MM.1S (cell line): ENCODE measurements at regions not wholly inside any gene's neighbourhood (a gene's known extent, or its start where the extent isn't known, plus 50 kb on each side); places are given as distances from the start of the nearest gene placed in this dataset.
A peak's percentile ranks its signal among the peaks of the same experiment; 100 is the strongest.

ENCODE experiments used
- DNase-seq: peaks from one replicate; pipeline ENCODE4 v3.0.0-alpha.2; 2015
- H2AFZ ChIP-seq: fragments of 300-600 bp; sonication (generic); 2 replicates; pipeline ENCODE4 v1.6.0; 2016; ENCODE audit warnings: antibody characterized with exemption, low read length
- H3F3A ChIP-seq: fragments of 300-600 bp; sonication (generic); 2 replicates; pipeline ENCODE4 v1.6.1; 2016; ENCODE audit warnings: mild to moderate bottlenecking, antibody characterized with exemption, low read length, moderate library complexity, mixed read lengths; ENCODE audit not compliant: insufficient read depth
- H3K27ac ChIP-seq: fragments of 300-600 bp; sonication (generic); 2 replicates; pipeline ENCODE4 v1.5.1; 2016; ENCODE audit warnings: mild to moderate bottlenecking, low read length
- H3K27me3 ChIP-seq: fragments of 300-600 bp; sonication (generic); replicated peaks from 2 replicates; pipeline ENCODE4 v1.6.0; 2016; ENCODE audit warnings: low read length; ENCODE audit not compliant: insufficient read depth
- H3K36me3 ChIP-seq: fragments of 300-600 bp; sonication (generic); replicated peaks from 2 replicates; pipeline ENCODE4 v1.6.1; 2016; ENCODE audit warnings: mild to moderate bottlenecking, low read length, mixed read lengths; ENCODE audit not compliant: insufficient read depth
- H3K4me1 ChIP-seq: fragments of 300-600 bp; sonication (generic); 2 replicates; pipeline ENCODE4 v1.6.1; 2016; ENCODE audit warnings: low read length, mixed read lengths
- H3K4me2 ChIP-seq: fragments of 300-600 bp; sonication (generic); 2 replicates; pipeline ENCODE4 v1.6.0; 2016; ENCODE audit warnings: low read depth, low read length
- H3K4me3 ChIP-seq: fragments of 300-600 bp; sonication (generic); 2 replicates; pipeline ENCODE4 v1.5.1; 2016; ENCODE audit warnings: low read length, mixed read lengths
- H3K79me2 ChIP-seq: fragments of 300-600 bp; sonication (generic); 2 replicates; pipeline ENCODE4 v1.6.1; 2016; ENCODE audit warnings: mixed run types, low read length, mixed read lengths
- H3K9ac ChIP-seq: fragments of 300-600 bp; sonication (generic); 2 replicates; pipeline ENCODE4 v1.6.1; 2016; ENCODE audit warnings: low read length, mixed read lengths
- H3K9me2 ChIP-seq: fragments of 300-600 bp; sonication (generic); replicated peaks from 2 replicates; pipeline ENCODE4 v1.6.1; 2016; ENCODE audit warnings: mild to moderate bottlenecking, low read length, mixed read lengths; ENCODE audit not compliant: insufficient read depth
- H3K9me3 ChIP-seq: fragments of 300-600 bp; sonication (generic); replicated peaks from 2 replicates; pipeline ENCODE4 v1.6.1; 2016; ENCODE audit warnings: mild to moderate bottlenecking, low read length, mixed read lengths; ENCODE audit not compliant: insufficient read depth
- H4K20me1 ChIP-seq: fragments of 300-600 bp; sonication (generic); 2 replicates; pipeline ENCODE4 v1.6.1; 2016; ENCODE audit warnings: mild to moderate bottlenecking, low read length, moderate library complexity, mixed read lengths; ENCODE audit not compliant: insufficient read depth
- CTCF ChIP-seq: fragments of 300-600 bp; sonication (generic); IDR thresholded peaks from 2 replicates; pipeline ENCODE4 v1.5.1; 2016; ENCODE audit warnings: antibody characterized with exemption, low read length, mixed read lengths
- EZH2 ChIP-seq: fragments of 300-600 bp; sonication (generic); optimal IDR thresholded peaks from 2 replicates; pipeline ENCODE3; 2017; ENCODE audit warnings: low read depth, mild to moderate bottlenecking, antibody characterized with exemption, low read length, mixed read lengths
- EZH2phosphoT487 ChIP-seq: fragments of 300-600 bp; sonication (generic); IDR thresholded peaks from 2 replicates; pipeline ENCODE4 v1.6.1; 2018; ENCODE audit warnings: antibody characterized with exemption, low read length

- Histone ChIP-seq H3K27me3 (no peaks in the 10 kb centered on the region), H3K9me3 (no peaks in the 10 kb centered on the region; the same call in 1 of the 2 replicates), H3K27ac (peak overlapping the region; percentile 44; the same call in 1 of the 2 replicates), H3K4me2 (peak overlapping the region; percentile 41), H2AFZ (peak overlapping the region; percentile 4), H3K4me3 (peak overlapping the region; percentile 2; the same call in 1 of the 2 replicates), H3K79me2 (no peaks in the 10 kb centered on the region), H3K4me1 (peaks cover 6% of the 10 kb centered on the region; the same call in 1 of the 2 replicates), H3K9me2 (no peaks in the 10 kb centered on the region), H3K9ac (peak overlapping the region; percentile 11; the same call in 1 of the 2 replicates), H3K36me3 (no peaks in the 10 kb centered on the region), H3F3A (no peaks in the 10 kb centered on the region), H4K20me1 (no peaks in the 10 kb centered on the region)
- TF ChIP-seq EZH2phosphoT487 (no peak), CTCF (no peak), EZH2 (no peak)
- peak; percentile 91 for DNase-seq
These were observed 54.9 kb upstream of the MAP2 start for GRCh38 chr2:209368914-209369313.

GRCh38 chr2:209369656-209370055, 54.2 kb upstream of the MAP2 start:
- Histone ChIP-seq H3K9me3 (no peaks in the 10 kb centered on the region; the same call in 1 of the 2 replicates), H3K79me2 (no peaks in the 10 kb centered on the region), H3K9ac (peak overlapping the region; percentile 11; the same call in 1 of the 2 replicates), H4K20me1 (no peaks in the 10 kb centered on the region), H3K4me2 (peak overlapping the region; percentile 41; the same call in 1 of the 2 replicates), H3K4me1 (peaks cover 6% of the 10 kb centered on the region; the same call in 1 of the 2 replicates), H3K36me3 (no peaks in the 10 kb centered on the region), H3K4me3 (no peak overlapping the region), H3K9me2 (no peaks in the 10 kb centered on the region), H3K27me3 (no peaks in the 10 kb centered on the region), H3F3A (no peaks in the 10 kb centered on the region), H3K27ac (peak overlapping the region; percentile 44; the same call in 1 of the 2 replicates), H2AFZ (peak overlapping the region; percentile 4)
- no peak for DNase-seq
- no peak for TF ChIP-seq EZH2phosphoT487
- TF ChIP-seq CTCF, result no peak
- no peak for TF ChIP-seq EZH2

GRCh38 chr2:209371407-209371806, 52.4 kb upstream of the MAP2 start:
- Histone ChIP-seq H3K36me3 (no peaks in the 10 kb centered on the region), H3K9me2 (no peaks in the 10 kb centered on the region), H3F3A (no peaks in the 10 kb centered on the region), H4K20me1 (no peaks in the 10 kb centered on the region), H3K9me3 (no peaks in the 10 kb centered on the region; the same call in 1 of the 2 replicates), H3K4me2 (no peak overlapping the region), H3K4me1 (peaks cover 6% of the 10 kb centered on the region; the same call in 1 of the 2 replicates), H3K27ac (no peak overlapping the region), H3K9ac (no peak overlapping the region), H3K79me2 (no peaks in the 10 kb centered on the region), H3K4me3 (no peak overlapping the region), H3K27me3 (no peaks in the 10 kb centered on the region), H2AFZ (no peak overlapping the region)
- no peak for TF ChIP-seq EZH2phosphoT487
- TF ChIP-seq CTCF, result no peak
- TF ChIP-seq EZH2, result no peak
- no peak for DNase-seq
